GM19372 (cell line): ENCODE measurements at regions not wholly inside any gene's neighbourhood (a gene's known extent, or its start where the extent isn't known, plus 50 kb on each side); places are given as distances from the start of the nearest gene placed in this dataset.
"Not testable (repeated sequence)": the region's sequence is repeated elsewhere in the genome, so short reads cannot be mapped to it uniquely, and the experiment has no call there.

Experiments
- ATAC-seq: cut with Tn5 transposase; IDR thresholded peaks from one replicate; pipeline ENCODE4 v1.9.1; 2021; ENCODE audit warnings: mild to moderate bottlenecking, low read depth, moderate library complexity; ENCODE audit not compliant: unreplicated experiment

- ATAC-seq, result no peak
Observed at GRCh38 chr6:155770856-155771255, 315.2 kb upstream of the NOX3 start.

GRCh38 chr6:155770313-155770712 is 314.7 kb upstream of the NOX3 start:
- no peak for ATAC-seq

GRCh38 chr6:155765275-155766194 is 309.9 kb upstream of the NOX3 start:
- ATAC-seq, result no peak

GRCh38 chr6:155762649-155763048 is 307.0 kb upstream of the NOX3 start:
- no peak for ATAC-seq

GRCh38 chr6:155755452-155755851 is 299.8 kb upstream of the NOX3 start:
- ATAC-seq, result no peak

GRCh38 chr6:155748778-155749177 is 293.1 kb upstream of the NOX3 start:
- ATAC-seq, result not testable (repeated sequence)

- ATAC-seq, result no peak
Observed at GRCh38 chr6:155747491-155747890, 291.9 kb upstream of the NOX3 start.

- ATAC-seq, result no peak
Observed at GRCh38 chr6:155740781-155741399, 285.3 kb upstream of the NOX3 start.

- ATAC-seq, result no peak
Observed at GRCh38 chr6:155738602-155739105, 283.0 kb upstream of the NOX3 start.

- ATAC-seq, result no peak
Observed at GRCh38 chr6:155717374-155717773, 261.7 kb upstream of the NOX3 start.

- no peak for ATAC-seq
Observed at GRCh38 chr6:155710704-155711103, 255.1 kb upstream of the NOX3 start.

- ATAC-seq, result no peak
Observed at GRCh38 chr6:155709262-155709661, 253.6 kb upstream of the NOX3 start.

GRCh38 chr6:155708100-155708499 is 252.5 kb upstream of the NOX3 start:
- no peak for ATAC-seq

- no peak for ATAC-seq
Observed at GRCh38 chr6:155706806-155707205, 251.2 kb upstream of the NOX3 start.

- no peak for ATAC-seq
Observed at GRCh38 chr6:155706341-155706740, 250.7 kb upstream of the NOX3 start.

- no peak for ATAC-seq
Observed at GRCh38 chr6:155701342-155701741, 245.7 kb upstream of the NOX3 start.

GRCh38 chr6:155695495-155695894 is 239.9 kb upstream of the NOX3 start:
- ATAC-seq, result no peak

GRCh38 chr6:155694419-155694790 is 238.8 kb upstream of the NOX3 start:
- ATAC-seq, result no peak

GRCh38 chr6:155693573-155694418 is 238.2 kb upstream of the NOX3 start:
- ATAC-seq, result no peak

GRCh38 chr6:155690820-155691219 is 235.2 kb upstream of the NOX3 start:
- no peak for ATAC-seq

GRCh38 chr6:155687645-155688044 is 232.0 kb upstream of the NOX3 start:
- ATAC-seq, result no peak
